ENCODE measurements at regions not wholly inside any gene's neighbourhood (a gene's known extent, or its start where the extent isn't known, plus 50 kb on each side); places are given as distances from the start of the nearest gene placed in this dataset.
"Not testable (repeated sequence)": the region's sequence is repeated elsewhere in the genome, so short reads cannot be mapped to it uniquely, and the experiment has no call there.

GRCh38 chr18:41690332-41691127, 264.5 kb upstream of the PIK3C3 start:
- no peak for DNase-seq

GRCh38 chr18:41687138-41687537, 267.9 kb upstream of the PIK3C3 start:
- DNase-seq, result no peak

- no peak for DNase-seq
Observed at GRCh38 chr18:41681138-41681880, 273.7 kb upstream of the PIK3C3 start.

- no peak for DNase-seq
Observed at GRCh38 chr18:41674506-41674905, 280.5 kb upstream of the PIK3C3 start.

- no peak for DNase-seq
Observed at GRCh38 chr18:41666231-41666630, 288.8 kb upstream of the PIK3C3 start.

- no peak for DNase-seq
Observed at GRCh38 chr18:41665210-41665609, 289.8 kb upstream of the PIK3C3 start.

- no peak for DNase-seq
Observed at GRCh38 chr18:41660654-41661053, 294.4 kb upstream of the PIK3C3 start.

- no peak for DNase-seq
Observed at GRCh38 chr18:41659438-41660130, 295.4 kb upstream of the PIK3C3 start.

- DNase-seq, result no peak
Observed at GRCh38 chr18:41657189-41657588, 297.8 kb upstream of the PIK3C3 start.

GRCh38 chr18:41655074-41655473, 300.0 kb upstream of the PIK3C3 start:
- DNase-seq, result no peak

GRCh38 chr18:41647914-41648313, 307.1 kb upstream of the PIK3C3 start:
- DNase-seq, result no peak

GRCh38 chr18:41646915-41647620, 308.0 kb upstream of the PIK3C3 start:
- DNase-seq, result no peak

- DNase-seq, result no peak
Observed at GRCh38 chr18:41645589-41646360, 309.3 kb upstream of the PIK3C3 start.

- DNase-seq, result no peak
Observed at GRCh38 chr18:41644466-41644865, 310.6 kb upstream of the PIK3C3 start.

GRCh38 chr18:41643427-41643826, 311.6 kb upstream of the PIK3C3 start:
- no peak for DNase-seq

GRCh38 chr18:41642756-41643155, 312.3 kb upstream of the PIK3C3 start:
- no peak for DNase-seq

- DNase-seq, result no peak
Observed at GRCh38 chr18:41639218-41639617, 315.8 kb upstream of the PIK3C3 start.

GRCh38 chr18:41631723-41632285, 323.2 kb upstream of the PIK3C3 start:
- not testable (repeated sequence) for DNase-seq

GRCh38 chr18:41630232-41630886, 324.7 kb upstream of the PIK3C3 start:
- no peak for DNase-seq

- no peak for DNase-seq
Observed at GRCh38 chr18:41624460-41624859, 330.6 kb upstream of the PIK3C3 start.

GRCh38 chr18:41621177-41621576, 333.9 kb upstream of the PIK3C3 start:
- DNase-seq, result no peak

Data from NCI-H1694 (cell line).